IPS DF 4.7 (cell line): ENCODE measurements at regions not wholly inside any gene's neighbourhood (a gene's known extent, or its start where the extent isn't known, plus 50 kb on each side); places are given as distances from the start of the nearest gene placed in this dataset.

Source experiments
- DNase-seq: peaks from one replicate; pipeline ENCODE4 v3.0.0-alpha.2; 2013; ENCODE audit warnings: low spot score; ENCODE audit errors: extremely low read depth

DNA sequence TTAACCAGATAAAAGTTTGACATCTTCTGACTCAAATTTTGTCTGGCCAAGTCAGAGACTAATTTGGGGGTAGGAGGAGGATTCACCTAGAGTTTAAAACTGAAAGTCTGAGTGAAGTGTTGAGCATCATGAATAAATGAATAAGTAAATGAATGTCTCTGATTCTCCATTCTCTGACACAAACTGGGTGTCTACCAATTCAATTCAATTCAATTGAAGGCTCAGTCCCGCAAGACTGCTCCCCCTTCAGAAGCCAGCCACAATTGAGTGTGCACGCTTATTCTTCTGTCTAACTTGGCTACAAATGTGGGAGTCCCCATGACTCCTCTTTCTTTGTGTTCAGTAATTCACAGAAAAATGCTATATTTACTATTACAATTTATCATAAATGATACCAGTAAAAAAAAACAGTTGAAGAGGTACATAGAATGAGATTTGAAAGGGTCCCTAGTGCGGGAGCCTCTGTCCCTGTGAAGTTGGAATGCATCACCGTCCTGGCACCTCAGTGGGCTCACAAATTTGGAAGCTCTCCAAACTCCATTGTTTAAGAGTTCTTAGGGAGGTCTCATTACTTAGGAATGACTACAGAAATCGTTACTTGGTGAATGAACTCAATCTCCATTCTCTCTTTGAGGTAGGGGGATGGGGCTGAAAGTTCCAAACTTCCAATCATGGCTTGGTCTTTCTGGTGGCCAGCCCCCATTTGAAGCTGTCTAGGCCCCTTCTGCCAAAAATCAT lies 243.7 kb upstream of the PHYHIPL start:
- DNase-seq: no peak

DNA sequence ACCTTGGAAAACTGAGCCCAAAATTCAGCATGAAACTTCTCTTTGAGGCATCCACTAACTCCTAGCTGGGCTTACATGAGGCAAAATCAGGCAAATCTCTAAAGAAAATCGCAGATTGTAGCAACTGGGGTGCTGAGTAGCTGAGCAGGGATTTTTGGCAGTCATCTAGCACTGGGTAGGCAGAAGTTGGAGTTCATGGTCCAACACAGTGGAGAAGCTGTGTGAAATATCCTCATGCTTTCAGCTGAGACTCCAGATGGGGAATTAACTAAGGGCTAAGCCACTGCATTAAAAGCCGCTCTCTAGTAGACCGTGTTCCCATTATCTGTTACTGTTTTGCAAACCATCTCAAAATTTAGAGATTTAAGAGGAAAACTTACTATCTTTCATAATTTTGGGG lies 240.1 kb upstream of the PHYHIPL start:
- DNase-seq: no peak

DNA sequence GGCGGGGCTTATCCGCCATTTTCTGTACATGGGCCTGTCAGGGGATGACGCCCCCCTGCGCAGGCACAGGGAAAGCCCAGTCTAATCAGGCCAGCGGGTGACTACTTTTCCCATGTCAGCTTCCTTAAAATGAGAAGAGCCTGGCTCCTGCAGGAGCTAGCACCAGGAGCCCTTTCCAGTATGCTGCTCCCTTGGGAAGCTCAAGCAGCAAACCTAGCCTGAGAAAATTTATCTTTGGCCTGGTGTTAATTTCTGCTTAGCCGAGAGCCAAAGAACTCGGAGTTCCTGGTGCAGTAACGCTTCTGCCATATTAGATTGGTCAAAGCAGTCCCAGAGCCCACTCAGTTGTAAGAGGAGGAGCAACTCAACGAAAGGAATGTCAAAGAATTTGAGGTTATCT lies 239.0 kb upstream of the PHYHIPL start:
- no peak for DNase-seq

DNA sequence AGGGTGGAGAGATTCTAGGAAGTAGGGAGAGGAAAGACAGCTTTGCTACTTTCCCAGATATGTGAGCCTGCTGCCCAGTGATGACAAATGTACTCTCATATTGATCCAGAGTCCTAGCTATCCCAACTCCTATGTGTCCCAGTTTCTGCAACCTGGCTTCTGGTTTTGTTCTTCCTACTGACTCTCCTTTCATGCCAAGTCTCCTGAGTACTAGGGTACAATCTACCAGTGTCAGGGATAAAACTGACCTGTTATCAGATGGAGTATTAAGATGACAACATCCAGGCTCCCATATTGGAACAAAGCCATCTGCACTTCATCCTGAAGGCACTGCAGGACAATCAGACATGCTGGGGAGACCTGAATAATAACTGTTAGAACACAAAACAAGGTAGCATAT lies 233.7 kb upstream of the PHYHIPL start:
- no peak for DNase-seq

- no peak for DNase-seq
Observed at GRCh38 chr10:58943256-58943890, 233.1 kb upstream of the PHYHIPL start.

DNA sequence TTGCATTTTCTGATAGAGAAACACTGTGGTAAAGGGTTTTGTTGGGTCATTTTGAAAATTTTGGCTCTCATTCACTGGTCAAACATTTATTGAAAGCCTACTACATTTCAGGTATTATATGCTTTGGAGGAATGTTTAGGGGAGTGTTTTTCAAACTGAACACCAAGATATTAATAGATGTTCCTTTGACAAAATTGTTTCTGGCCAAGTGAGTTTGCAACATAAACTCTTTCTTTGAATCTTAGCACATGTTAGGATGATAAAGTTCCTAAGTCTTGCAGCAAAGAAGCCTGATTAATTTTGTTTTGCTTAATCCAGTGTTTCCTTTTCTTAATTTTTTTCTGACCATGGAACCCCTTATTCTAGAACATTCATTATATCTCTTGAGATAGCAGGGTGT lies 232.5 kb upstream of the PHYHIPL start:
- no peak for DNase-seq

DNA sequence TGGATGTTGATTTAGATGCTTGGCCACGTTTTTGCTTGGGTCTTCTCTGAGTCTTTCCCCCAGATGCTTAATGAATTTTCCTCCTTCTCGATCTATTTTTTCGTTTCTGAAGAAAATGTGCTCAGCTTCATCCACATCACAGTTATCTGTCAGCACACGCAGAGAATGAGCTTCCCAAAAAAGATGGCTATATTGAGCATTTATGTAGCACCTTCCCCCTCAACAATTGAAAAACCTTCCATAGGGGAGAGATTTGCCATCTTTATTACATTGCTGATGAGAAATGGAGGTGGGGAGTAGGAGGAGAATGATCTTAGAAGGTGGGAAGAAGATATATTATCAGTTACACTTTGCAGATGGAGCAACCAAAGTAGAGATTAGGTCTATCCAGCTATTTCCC lies 228.1 kb upstream of the PHYHIPL start:
- no peak for DNase-seq

DNA sequence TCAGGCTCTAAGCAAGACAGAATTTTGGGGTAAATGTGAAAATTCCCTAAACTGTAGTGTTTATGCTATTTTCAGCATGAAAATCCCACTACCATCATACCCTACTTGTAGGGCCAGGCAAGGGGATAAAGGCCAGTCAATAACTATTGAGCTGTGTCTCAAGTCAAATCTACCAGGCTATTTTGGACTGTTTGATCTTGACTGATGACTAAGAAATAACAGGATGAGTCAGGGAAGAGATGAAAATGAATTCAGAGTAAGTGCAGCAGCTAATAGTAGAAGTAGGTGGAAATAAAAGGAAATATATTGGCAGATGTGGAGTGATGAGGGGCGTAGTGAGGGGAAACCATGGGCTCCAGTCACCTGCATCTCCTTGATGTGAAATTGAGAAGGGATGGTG lies 225.8 kb upstream of the PHYHIPL start:
- DNase-seq: no peak

DNA sequence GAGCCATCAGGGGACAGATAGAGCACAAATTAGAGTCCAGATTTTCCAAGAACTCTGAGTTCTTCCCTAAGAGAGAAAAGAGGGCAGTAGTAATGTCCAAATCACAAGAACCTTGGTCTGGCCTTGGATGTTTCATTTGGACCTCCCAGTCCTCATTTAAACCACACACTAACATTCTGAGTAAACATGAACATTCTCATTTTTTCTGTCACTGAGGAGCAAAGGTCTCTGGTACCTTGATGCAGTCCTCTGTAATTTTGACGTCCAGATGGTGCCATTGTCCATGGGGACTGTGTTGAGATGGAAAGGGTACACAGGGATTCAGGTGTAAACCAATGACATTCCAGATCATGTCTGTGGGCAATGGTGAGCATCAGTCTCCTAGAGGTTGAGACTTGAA lies 225.4 kb upstream of the PHYHIPL start:
- no peak for DNase-seq

DNA sequence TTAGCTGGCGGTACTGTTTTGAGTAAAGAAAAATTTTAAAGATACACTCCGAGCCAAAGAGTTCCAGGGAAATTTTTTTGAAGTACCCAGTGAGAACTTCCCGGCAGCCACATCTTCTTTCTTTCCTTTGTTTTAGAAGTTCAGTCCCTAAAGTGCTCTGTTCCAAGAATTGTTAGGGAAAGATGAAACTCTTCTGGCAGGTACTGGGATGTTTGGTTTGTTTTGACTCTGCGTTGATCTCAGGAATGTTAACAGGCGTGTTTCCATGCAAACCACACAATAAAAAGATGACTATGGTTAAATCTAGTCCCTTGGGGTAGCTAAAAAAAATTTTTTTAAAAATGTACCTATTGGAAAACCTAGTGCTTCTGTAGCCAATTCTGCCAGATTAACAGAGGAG lies 224.7 kb upstream of the PHYHIPL start:
- no peak for DNase-seq

GRCh38 chr10:58952162-58952601 lies 224.3 kb upstream of the PHYHIPL start:
- DNase-seq: no peak

DNA sequence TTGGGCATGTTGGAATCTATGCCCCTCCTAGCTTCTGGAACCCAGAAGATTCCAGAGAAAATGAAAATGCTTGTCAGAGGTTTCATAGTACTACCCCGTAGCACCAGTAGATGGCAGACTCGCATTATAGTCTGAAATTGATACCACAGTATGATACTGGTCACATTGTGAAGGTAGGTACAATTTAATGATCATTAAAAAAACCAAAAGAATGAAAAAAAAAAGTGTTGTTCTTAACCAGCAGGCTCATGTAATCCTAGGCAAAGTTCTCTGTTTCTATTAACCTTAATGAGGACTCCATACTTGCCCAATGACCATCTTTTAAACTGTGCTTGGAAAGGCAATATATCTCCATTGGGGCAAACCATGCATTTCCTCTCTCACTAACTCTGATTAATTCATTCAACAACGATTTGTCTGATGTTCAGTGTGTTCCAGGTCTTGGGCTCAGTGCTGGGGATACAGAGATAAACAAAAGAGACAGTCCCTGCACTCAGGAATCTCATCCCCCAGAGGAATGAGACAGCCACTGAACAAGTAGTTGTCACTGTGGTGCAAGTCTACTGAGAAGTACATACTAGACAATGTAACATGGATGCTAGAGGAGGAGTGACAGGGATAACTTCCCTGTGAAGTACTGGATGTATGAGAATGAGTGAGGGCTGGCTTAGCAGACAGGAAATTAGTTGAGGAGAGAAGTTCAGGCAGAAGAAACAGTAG lies 223.5 kb upstream of the PHYHIPL start:
- DNase-seq: peak; percentile 33

GRCh38 chr10:58954178-58954577 lies 222.3 kb upstream of the PHYHIPL start:
- no peak for DNase-seq

- no peak for DNase-seq
Observed at GRCh38 chr10:58955615-58956014, 220.8 kb upstream of the PHYHIPL start.

DNA sequence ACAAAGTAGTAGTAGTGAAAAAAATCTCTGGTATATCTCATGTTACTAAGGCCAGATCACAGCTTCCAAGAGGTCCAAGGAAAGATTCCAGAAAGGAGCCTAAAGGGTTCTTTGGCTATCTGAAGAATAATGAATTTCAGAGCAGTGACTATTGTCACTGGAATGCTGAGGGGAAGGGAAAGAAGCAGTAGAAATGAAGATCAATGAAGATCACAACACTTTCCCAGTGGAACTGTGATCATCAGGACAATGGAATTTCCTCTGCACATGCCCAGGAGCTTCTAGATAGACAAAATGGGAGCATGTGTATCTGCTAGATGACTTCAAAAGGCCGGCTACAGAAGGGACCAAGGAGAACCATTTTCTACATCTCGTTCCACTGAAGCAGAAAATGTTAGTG lies 219.5 kb upstream of the PHYHIPL start:
- no peak for DNase-seq

DNA sequence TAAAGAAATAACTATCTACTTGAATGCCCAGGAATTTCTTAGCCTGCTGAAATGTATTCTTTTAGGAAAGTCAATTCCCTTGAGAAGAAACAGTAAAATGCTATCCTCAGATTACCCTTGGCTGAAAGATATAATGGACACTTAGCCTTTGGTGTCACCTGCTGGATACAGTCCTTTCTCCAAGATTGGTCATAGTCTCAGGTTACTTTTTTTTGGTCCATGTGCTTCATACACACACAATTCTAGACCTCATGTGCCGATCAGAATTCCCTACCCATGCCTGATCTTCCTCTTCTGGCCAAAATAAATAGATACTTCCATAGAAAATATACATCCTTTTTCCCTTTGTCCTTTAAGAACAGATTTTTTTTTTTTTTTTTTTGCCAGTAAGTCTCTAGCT lies 218.9 kb upstream of the PHYHIPL start:
- no peak for DNase-seq

DNA sequence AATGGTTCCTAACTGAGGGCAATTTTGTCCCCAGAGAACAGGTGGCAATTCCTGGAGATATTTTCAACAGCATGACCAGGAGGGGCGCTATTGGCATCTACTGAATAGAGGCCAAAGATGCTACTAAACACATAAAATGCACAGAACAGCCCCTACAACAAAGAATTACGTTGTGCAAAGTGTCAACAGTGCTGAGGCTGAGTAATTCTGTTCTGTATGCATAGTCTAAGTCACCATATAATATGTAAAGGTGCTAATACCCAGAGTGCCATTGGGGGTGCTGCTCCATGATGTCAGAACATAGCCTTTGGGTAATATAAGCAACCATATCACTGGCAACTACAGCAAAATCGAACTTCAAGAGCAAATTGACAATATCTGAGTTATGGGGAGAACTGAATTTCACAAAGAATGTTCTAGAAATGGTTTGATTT lies 213.3 kb upstream of the PHYHIPL start:
- no peak for DNase-seq

DNA sequence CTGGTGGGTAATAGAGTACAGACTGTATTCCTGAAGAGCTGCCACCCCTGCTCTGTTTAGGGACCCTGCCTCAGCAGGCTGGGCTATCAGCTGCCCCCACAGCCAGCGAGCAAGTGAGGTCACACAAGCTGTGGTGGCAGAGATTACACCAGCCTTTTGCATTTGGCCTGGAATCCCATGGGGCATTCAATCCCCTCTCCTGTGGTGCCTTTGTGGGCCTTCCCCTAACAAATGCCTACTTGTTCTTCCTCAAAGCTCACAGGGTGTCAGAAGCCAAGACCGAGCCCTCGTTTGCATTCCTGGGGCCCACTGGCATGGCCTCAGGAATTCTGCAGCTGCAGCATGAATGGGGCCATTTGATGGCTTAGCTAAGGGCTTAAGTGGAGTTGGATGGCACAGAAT lies 212.7 kb upstream of the PHYHIPL start:
- peak; percentile 75 for DNase-seq

GRCh38 chr10:58965855-58966254 lies 210.6 kb upstream of the PHYHIPL start:
- no peak for DNase-seq

GRCh38 chr10:58967551-58968388 lies 208.7 kb upstream of the PHYHIPL start:
- DNase-seq: peak; percentile 46

- DNase-seq: no peak
Observed at GRCh38 chr10:58968389-58968755, 208.1 kb upstream of the PHYHIPL start.

- no peak for DNase-seq
Observed at GRCh38 chr10:58969576-58969975, 206.9 kb upstream of the PHYHIPL start.
